Lower lobe of right lung (tissue), 2 donors: ENCODE measurements at regions not wholly inside any gene's neighbourhood (a gene's known extent, or its start where the extent isn't known, plus 50 kb on each side); places are given as distances from the start of the nearest gene placed in this dataset.

ENCODE experiments used
- ATAC-seq, 2 donors: fragments of 200-7000 bp; cut with Tn5 transposase; one replicate each; pipeline ENCODE4 v1.9.1; 2020 to 2022; ENCODE audit warnings: mild to moderate bottlenecking in 2 of 2, moderate library complexity in 2 of 2
- DNase-seq: peaks from one replicate; pipeline ENCODE4 v3.0.0-alpha.2; 2020
- H3K27ac ChIP-seq: fragments of 200-600 bp; one replicate; pipeline ENCODE4 v1.8.0; 2022
- H3K27me3 ChIP-seq: fragments of 200-600 bp; one replicate; pipeline ENCODE4 v1.8.0; 2022; ENCODE audit warnings: low read depth
- H3K36me3 ChIP-seq: fragments of 200-600 bp; one replicate; pipeline ENCODE4 v1.8.0; 2022; ENCODE audit warnings: mild to moderate bottlenecking
- H3K4me1 ChIP-seq: fragments of 200-600 bp; one replicate; pipeline ENCODE4 v1.8.0; 2022
- H3K4me3 ChIP-seq: fragments of 200-600 bp; one replicate; pipeline ENCODE4 v1.8.0; 2022; ENCODE audit warnings: mild to moderate bottlenecking
- H3K9me3 ChIP-seq: fragments of 200-600 bp; one replicate; pipeline ENCODE4 v1.8.0; 2022
- intact Hi-C: fragments of 100-400 bp; cut with DNase I; formaldehyde crosslinking; loops from one replicate; pipeline ENCODE4 v1.11.0; 2022
- TF ChIP-seq, protein P1 (sequence below): fragments of 200-600 bp; IDR thresholded peaks from one replicate; pipeline ENCODE4 v1.8.0; 2022; ENCODE audit warnings: antibody characterized with exemption, mild to moderate bottlenecking
- donor health status: DM: no; HTN: yes; CAD: no; lungs with severe emphysema.

- ATAC-seq: no peak
- no peaks in the 10 kb centered on the region for H3K36me3 ChIP-seq
- H3K9me3 ChIP-seq: no peaks in the 10 kb centered on the region
- H3K4me1 ChIP-seq: no peaks in the 10 kb centered on the region
- TF ChIP-seq, protein P1, sequence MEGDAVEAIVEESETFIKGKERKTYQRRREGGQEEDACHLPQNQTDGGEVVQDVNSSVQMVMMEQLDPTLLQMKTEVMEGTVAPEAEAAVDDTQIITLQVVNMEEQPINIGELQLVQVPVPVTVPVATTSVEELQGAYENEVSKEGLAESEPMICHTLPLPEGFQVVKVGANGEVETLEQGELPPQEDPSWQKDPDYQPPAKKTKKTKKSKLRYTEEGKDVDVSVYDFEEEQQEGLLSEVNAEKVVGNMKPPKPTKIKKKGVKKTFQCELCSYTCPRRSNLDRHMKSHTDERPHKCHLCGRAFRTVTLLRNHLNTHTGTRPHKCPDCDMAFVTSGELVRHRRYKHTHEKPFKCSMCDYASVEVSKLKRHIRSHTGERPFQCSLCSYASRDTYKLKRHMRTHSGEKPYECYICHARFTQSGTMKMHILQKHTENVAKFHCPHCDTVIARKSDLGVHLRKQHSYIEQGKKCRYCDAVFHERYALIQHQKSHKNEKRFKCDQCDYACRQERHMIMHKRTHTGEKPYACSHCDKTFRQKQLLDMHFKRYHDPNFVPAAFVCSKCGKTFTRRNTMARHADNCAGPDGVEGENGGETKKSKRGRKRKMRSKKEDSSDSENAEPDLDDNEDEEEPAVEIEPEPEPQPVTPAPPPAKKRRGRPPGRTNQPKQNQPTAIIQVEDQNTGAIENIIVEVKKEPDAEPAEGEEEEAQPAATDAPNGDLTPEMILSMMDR: no peak
- intact Hi-C loops: no loop called here
- H3K4me3 ChIP-seq: no peak overlapping the region
- no peak overlapping the region for H3K27ac ChIP-seq
- H3K27me3 ChIP-seq: no peaks in the 10 kb centered on the region
- DNase-seq: no peak
These were observed 443.2 kb downstream of the TOX3 start for GRCh38 chr16:52103791-52104190.

DNA sequence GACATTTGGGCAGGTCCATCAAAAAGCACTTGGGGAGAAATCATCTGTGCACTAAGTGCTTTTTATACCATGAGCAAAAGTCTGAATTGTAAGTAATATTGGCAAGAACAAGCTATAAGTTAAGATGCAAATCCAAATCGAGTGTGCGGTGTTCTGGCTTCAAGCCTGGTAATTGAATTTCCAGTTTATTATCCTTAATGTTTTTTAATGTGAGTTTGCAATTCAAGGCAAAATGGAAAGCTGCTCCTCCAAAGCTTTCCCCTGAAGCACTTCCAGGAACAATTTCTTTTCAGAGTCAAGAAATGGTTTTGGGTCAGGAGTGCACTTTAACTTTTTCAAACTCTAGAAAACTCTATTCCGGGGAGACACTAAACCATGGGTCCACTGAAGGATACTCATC is 445.7 kb downstream of the TOX3 start:
- intact Hi-C loops: no loop called here
- Histone ChIP-seq H3K4me3 (no peak overlapping the region), H3K4me1 (no peaks in the 10 kb centered on the region), H3K9me3 (no peaks in the 10 kb centered on the region), H3K27ac (no peak overlapping the region), H3K27me3 (no peaks in the 10 kb centered on the region), H3K36me3 (no peaks in the 10 kb centered on the region)
- no peak for DNase-seq
- TF ChIP-seq, protein P1: no peak
- no peak for ATAC-seq

DNA sequence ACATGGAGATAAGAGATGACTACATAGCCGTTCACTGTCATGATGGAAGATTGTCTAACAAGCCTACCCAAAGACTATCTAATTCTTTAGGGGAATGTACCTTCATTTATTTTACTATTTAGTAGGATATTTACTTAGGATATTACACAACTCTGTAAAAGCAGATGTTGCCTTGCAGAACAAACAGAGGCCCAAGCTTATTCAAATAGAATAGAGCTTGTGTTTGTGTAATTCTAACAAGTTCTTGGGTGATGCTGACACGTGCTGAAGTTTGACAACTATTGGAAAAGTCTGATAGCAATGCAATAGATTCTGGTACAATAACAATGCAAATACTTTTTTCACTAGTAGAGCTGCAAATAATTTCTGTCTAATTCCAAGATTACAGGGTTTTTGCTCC is 447.6 kb downstream of the TOX3 start:
- Histone ChIP-seq H3K36me3 (no peaks in the 10 kb centered on the region), H3K4me1 (no peaks in the 10 kb centered on the region), H3K4me3 (no peak overlapping the region), H3K9me3 (no peaks in the 10 kb centered on the region), H3K27me3 (no peaks in the 10 kb centered on the region), H3K27ac (no peak overlapping the region)
- no peak for DNase-seq
- TF ChIP-seq, protein P1: no peak
- intact Hi-C loops: no loop called here
- ATAC-seq: no peak

DNA sequence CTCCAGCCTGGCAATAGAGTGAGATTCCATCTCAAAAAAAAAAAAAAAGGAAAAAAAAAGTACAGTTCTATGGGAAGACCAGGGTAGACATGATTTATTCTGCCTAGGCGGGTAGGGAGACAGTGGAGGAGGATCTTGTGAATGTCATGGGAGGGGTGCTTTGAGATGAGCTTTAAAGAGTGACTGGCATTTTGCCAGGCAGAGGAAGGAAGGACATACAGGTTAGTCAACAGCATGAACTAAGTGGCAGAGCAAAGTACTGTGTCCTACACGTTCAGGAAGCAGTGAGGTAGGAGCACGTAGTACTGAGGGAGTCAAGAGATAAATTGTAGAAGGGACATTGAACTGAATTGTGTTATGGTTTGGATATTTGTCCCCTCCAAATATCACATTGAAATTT is 451.5 kb downstream of the TOX3 start:
- intact Hi-C loops: no loop called here
- TF ChIP-seq, protein P1: no peak
- Histone ChIP-seq H3K9me3 (no peaks in the 10 kb centered on the region), H3K4me3 (no peak overlapping the region), H3K36me3 (no peaks in the 10 kb centered on the region), H3K4me1 (no peaks in the 10 kb centered on the region), H3K27me3 (no peaks in the 10 kb centered on the region), H3K27ac (no peak overlapping the region)
- no peak for DNase-seq
- ATAC-seq: no peak

DNA sequence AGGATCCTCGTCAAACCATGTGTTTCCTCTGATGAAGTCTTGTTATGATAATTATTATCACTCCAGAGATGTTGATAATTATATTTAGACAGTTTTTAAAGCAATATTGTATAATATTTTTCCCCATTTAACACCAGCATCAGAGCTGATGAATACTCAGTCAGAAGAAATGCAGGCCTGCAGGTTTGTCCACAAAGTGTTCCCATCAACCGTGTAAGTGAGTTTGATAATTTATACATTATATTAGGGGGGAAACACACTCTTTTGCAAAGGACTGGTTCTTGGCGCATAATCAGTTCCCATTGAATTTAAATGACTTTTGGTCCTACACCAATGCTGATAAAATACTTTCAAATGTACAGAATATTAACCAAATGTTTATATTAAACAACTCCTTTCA is 454.8 kb downstream of the TOX3 start:
- Histone ChIP-seq H3K4me1 (no peaks in the 10 kb centered on the region), H3K4me3 (no peak overlapping the region), H3K27me3 (no peaks in the 10 kb centered on the region), H3K9me3 (no peaks in the 10 kb centered on the region), H3K27ac (no peak overlapping the region), H3K36me3 (no peaks in the 10 kb centered on the region)
- intact Hi-C loops: no loop called here
- ATAC-seq: no peak
- no peak for DNase-seq
- TF ChIP-seq, protein P1: no peak

- TF ChIP-seq, protein P1: no peak
- no peaks in the 10 kb centered on the region for H3K4me1 ChIP-seq
- no peaks in the 10 kb centered on the region for H3K9me3 ChIP-seq
- no peak overlapping the region for H3K27ac ChIP-seq
- H3K4me3 ChIP-seq: no peak overlapping the region
- DNase-seq (no peak), ATAC-seq (no peak)
- no peaks in the 10 kb centered on the region for H3K27me3 ChIP-seq
- H3K36me3 ChIP-seq: no peaks in the 10 kb centered on the region
- intact Hi-C loops: no loop called here
These were observed 456.9 kb downstream of the TOX3 start for GRCh38 chr16:52090080-52090479.
